ENCODE measurements at regions not wholly inside any gene's neighbourhood (a gene's known extent, or its start where the extent isn't known, plus 50 kb on each side); places are given as distances from the start of the nearest gene placed in this dataset.

GRCh38 chr1:221317537-221317936 lies 424.4 kb downstream of the DUSP10 start:
- H3K27me3 ChIP-seq (ENCODE audit: control insufficient read depth, insufficient read depth, low read length) = no peaks in the 10 kb centered on the region; the same call in 1 of the 2 replicates

DNA sequence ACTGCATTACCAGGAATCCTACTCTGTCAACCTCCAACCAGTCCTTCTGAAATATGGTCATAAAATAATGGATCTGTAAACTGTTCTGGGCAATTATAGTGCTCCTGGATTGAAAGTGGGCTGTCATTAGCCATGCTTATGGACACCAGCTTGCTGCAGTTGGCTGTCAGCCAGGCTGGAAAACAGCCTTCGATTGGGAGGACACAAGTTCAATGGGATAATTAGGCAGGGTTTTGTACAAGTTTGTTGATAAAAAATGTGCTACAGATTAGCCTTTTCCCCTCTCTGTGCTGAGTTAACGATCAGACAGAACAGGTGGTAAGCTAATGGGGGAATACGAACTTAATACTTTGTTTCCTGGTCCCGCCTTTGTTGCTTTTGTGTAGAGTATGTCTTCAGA lies 413.9 kb downstream of the DUSP10 start:
- no peaks in the 10 kb centered on the region; the same call in 1 of the 2 replicates for H3K27me3 ChIP-seq (ENCODE audit: control insufficient read depth, insufficient read depth, low read length)
- DNase-seq (ENCODE audit: low read depth) = no peak
- POLR2A ChIA-PET = no interaction called here
- TF ChIP-seq CTCF (IDR thresholded peaks at IDR 0.05; ENCODE audit: insufficient read depth, low read depth, low read length) = no peak
- no peaks in the 10 kb centered on the region for H3K36me3 ChIP-seq (ENCODE audit: control insufficient read depth, insufficient read depth, low read length)
- H3K4me3 ChIP-seq (ENCODE audit: low read depth, low read length) = no peak overlapping the region
- CTCF ChIA-PET = interaction anchor here (0.6 to 1.6 kb wide), 3 partner anchors 12 to 265 kb away, joined by 3 read pairs; no protein-coding TSS in a partner anchor

More at GRCh38 chr1:221317537-221317936, 424.4 kb downstream of the DUSP10 start:
- no peak for TF ChIP-seq CTCF (IDR thresholded peaks at IDR 0.05; ENCODE audit: insufficient read depth, low read depth, low read length)
- H3K4me3 ChIP-seq (ENCODE audit: low read depth, low read length) = no peak overlapping the region
- POLR2A ChIA-PET = no interaction called here
- no peaks in the 10 kb centered on the region for H3K36me3 ChIP-seq (ENCODE audit: control insufficient read depth, insufficient read depth, low read length)
- CTCF ChIA-PET = no interaction called here
- DNase-seq (ENCODE audit: low read depth) = no peak

GRCh38 chr1:221328371-221328770 lies 413.5 kb downstream of the DUSP10 start:
- Histone ChIP-seq H3K27me3 (ENCODE audit: control insufficient read depth, insufficient read depth, low read length) (no peaks in the 10 kb centered on the region; the same call in 1 of the 2 replicates), H3K4me3 (ENCODE audit: low read depth, low read length) (no peak overlapping the region), H3K36me3 (ENCODE audit: control insufficient read depth, insufficient read depth, low read length) (no peaks in the 10 kb centered on the region)
- no peak for DNase-seq (ENCODE audit: low read depth)
- TF ChIP-seq CTCF (IDR thresholded peaks at IDR 0.05; ENCODE audit: insufficient read depth, low read depth, low read length) = no peak
- POLR2A ChIA-PET = no interaction called here
- CTCF ChIA-PET = interaction anchor here (0.6 to 1.6 kb wide), 4 partner anchors 12 to 266 kb away, joined by 3 read pairs; no protein-coding TSS in a partner anchor

GRCh38 chr1:221331273-221332183 lies 410.4 kb downstream of the DUSP10 start:
- no peak for DNase-seq (ENCODE audit: low read depth)
- H3K36me3 ChIP-seq (ENCODE audit: control insufficient read depth, insufficient read depth, low read length) = no peaks in the 10 kb centered on the region
- CTCF ChIA-PET = interaction anchor here (0.6 kb wide), 1 partner anchor 8 kb away, joined by 3 read pairs; no protein-coding TSS in a partner anchor
- no peak overlapping the region for H3K4me3 ChIP-seq (ENCODE audit: low read depth, low read length)
- no peak for TF ChIP-seq CTCF (IDR thresholded peaks at IDR 0.05; ENCODE audit: insufficient read depth, low read depth, low read length)
- peaks cover 3% of the 10 kb centered on the region; the same call in 1 of the 2 replicates for H3K27me3 ChIP-seq (ENCODE audit: control insufficient read depth, insufficient read depth, low read length)
- POLR2A ChIA-PET = no interaction called here

DNA sequence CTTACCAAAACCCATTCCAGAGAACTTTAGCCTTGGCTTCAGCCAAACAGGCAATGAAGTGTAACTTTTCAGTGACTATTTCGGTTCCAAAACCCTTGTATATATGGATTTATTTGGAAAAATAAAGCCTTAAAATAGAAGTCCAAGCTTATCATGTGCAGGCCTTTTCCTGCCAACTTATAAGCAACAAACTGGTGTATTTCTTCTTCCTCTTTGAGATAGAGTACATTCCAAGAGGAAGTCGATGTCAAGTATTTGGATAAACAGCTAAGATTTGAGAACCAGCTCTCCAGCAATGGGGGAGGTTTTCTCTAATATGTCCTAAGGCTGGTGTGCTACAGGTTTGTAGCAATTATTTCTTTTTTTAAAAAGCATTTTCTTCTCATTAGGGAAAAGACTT lies 407.8 kb downstream of the DUSP10 start:
- H3K36me3 ChIP-seq (ENCODE audit: control insufficient read depth, insufficient read depth, low read length) = no peaks in the 10 kb centered on the region
- ChIA-PET POLR2A (no interaction called here), CTCF (interaction anchor here (0.6 kb wide), 1 partner anchor 373 kb away, joined by 5 read pairs; no protein-coding TSS in a partner anchor)
- no peak for TF ChIP-seq CTCF (IDR thresholded peaks at IDR 0.05; ENCODE audit: insufficient read depth, low read depth, low read length)
- peaks cover 4% of the 10 kb centered on the region for H3K27me3 ChIP-seq (ENCODE audit: control insufficient read depth, insufficient read depth, low read length)
- H3K4me3 ChIP-seq (ENCODE audit: low read depth, low read length) = no peak overlapping the region
- DNase-seq (ENCODE audit: low read depth) = no peak

Data from BJ (cell line).